GM19035 (cell line): ENCODE measurements at regions not wholly inside any gene's neighbourhood (a gene's known extent, or its start where the extent isn't known, plus 50 kb on each side); places are given as distances from the start of the nearest gene placed in this dataset.

ENCODE experiments used
- ATAC-seq: cut with Tn5 transposase; IDR thresholded peaks from one replicate; pipeline ENCODE4 v1.9.1; 2021; ENCODE audit not compliant: unreplicated experiment

DNA sequence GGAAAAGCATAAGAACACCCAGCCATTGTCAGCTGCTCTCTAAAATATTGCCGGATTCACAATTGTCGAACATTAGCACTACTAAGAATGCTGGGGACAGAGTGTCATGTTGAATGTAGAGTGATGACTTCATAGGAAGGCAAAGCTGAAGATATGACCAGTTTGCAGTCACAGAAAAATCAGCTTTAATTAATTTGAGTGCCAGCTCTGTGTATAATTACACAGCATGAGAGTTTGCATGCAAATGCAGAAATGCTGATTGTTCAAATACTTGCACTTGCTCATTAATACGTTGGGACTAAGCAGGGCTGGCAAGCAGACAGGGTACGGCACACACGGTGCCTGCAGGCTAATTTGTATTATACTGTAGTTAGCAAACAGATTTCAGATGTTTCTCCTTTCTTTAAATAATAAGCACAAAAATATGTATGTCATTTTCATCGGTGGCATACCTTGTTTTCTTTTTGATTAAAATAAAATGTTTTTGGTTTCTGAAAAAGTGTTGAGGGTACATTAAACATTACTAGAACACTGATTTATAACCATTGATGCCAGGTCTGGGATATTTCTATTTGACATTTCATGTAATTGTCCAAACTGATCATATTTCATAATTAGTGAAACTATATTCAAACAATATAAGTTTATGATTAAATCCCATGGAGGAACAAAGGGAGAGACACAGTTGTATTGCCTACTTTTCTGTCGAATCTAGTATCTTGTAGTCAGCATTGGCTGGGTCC lies 99.8 kb upstream of the ADGRL2 start:
- no peak for ATAC-seq

- ATAC-seq = no peak
These were observed 101.5 kb upstream of the ADGRL2 start for GRCh38 chr1:81699234-81699633.

- ATAC-seq = no peak
These were observed 105.0 kb upstream of the ADGRL2 start for GRCh38 chr1:81695741-81696140.

GRCh38 chr1:81693316-81693715 lies 107.4 kb upstream of the ADGRL2 start:
- ATAC-seq = no peak

DNA sequence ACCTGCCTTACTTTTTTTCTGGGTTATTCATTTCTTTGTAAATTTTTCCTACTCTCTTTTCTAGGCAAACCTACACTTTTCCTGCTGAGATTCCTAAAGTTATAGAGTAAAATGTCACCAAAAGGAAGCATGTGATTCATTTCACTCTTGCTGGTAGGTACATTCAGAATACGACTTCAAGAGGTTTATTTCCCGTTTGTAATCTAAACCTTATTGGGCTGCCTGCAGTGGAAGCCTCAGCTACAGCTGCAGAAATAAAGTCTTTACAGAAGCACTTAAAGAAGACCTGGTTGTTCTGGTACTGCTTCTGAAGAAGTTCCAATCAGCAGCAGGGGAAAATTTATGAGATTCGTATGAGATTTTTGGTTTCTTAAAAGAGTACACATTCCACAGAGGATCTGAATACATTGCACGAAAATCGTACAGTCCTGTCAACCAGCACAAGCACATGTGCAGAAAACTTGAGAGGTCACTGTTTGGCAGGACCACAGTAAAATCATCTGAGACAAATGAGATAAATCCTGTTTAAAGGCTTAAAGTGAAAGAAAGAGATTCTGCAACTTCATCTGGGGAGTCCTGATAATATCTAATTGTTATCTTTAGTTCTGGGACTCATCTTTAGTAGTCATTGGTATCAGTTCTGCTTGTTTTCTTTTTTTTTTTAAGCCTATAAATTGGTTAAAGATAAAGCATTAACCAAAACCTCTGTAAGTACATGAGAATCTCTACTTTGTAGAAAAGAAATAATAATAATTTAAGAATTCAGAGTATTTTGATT lies 109.9 kb upstream of the ADGRL2 start:
- no peak for ATAC-seq

- no peak for ATAC-seq
These were observed 111.2 kb upstream of the ADGRL2 start for GRCh38 chr1:81689531-81689941.

- ATAC-seq = no peak
These were observed 118.2 kb upstream of the ADGRL2 start for GRCh38 chr1:81682490-81682889.

DNA sequence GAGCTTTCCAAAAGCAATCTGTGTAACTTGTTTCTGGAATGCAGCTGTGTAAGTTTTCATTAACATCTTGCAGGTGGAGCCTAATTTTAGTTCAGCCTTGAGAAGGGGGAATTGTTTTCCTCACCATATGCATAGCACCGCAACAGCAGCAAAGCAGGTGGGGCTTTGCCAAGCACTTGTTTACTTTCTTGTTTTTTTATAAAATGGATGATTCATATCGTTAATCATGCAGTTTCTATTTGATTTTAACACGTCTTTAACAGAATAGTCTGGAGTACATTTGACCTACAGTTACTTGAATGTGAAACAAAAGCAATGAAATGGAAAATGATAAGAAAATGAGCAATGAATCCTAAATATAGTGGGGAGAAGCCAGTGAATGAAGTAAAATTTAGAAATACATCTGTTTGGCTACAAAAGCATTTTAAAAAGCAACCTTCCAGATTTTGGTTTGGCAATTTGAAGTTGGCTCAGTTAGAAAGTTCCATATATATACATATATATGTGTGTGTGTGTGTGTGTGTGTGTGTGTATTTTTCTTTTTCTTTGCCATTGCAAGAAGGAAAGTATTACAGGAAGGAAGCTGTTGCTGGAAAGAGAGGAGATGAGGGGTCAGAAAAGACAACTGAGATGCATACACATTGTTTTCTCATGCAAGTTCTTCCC lies 119.0 kb upstream of the ADGRL2 start:
- peak; percentile 62 for ATAC-seq

- ATAC-seq = peak; percentile 28
These were observed 119.6 kb upstream of the ADGRL2 start for GRCh38 chr1:81681114-81681513.

DNA sequence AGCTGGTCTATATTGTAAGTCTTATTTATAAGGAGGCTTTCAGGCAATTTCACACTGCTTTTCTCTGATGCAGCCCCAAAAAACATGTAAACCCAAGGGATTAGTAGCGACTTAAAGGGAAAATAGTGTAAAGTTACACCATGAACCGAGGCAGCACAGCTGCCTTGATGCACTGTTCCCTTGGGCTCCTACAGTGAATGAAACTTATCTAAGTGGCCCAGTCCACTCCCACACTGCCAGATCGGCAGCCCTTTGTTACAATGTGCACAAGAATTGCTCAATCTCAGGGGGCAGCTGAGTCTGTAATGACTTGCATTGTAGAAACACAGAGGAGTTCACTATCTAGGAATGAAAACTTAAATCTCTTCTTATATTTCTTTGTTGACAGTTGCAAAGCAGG lies 120.8 kb upstream of the ADGRL2 start:
- no peak for ATAC-seq

GRCh38 chr1:81678779-81679178 lies 122.0 kb upstream of the ADGRL2 start:
- no peak for ATAC-seq

DNA sequence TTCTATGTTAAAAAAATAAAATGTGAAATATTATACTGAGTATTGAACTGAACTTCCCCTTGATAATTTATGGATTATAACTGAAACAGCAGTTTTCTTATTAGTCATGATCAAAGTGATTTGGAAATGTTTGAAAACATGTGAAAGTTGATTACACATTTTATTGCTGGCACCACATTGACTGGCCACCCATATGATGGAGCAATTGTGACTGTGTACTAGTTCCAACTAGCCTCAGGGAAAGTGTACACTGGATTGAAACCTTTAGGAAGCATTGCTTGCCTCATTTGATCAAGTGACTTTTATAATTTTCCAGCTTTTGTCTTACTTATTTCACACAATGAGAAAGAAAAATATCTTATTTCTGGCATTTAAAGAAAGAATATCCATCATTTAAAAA lies 128.0 kb upstream of the ADGRL2 start:
- ATAC-seq = no peak

GRCh38 chr1:81671038-81671437 lies 129.7 kb upstream of the ADGRL2 start:
- no peak for ATAC-seq

DNA sequence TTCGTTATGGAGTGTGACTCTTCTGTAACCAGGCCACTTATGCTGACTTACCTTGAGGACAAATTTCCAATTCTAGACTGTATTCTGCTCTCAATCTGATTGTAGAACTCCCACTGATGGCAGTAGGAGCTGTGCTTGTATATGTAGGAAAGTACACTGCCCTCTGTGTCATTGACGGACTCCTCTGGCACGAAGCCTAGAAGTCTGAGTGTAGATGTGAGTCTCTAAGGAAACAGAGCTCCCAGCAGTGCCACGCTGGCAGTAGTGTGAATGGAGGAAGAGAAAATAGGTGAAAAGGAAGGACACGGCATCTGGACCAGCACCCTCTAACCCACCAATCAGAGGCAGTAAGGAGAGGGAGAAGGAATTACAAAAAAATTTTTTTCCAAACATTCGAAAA lies 130.4 kb upstream of the ADGRL2 start:
- no peak for ATAC-seq

GRCh38 chr1:81666586-81666985 lies 134.1 kb upstream of the ADGRL2 start:
- no peak for ATAC-seq

GRCh38 chr1:81664341-81664740 lies 136.4 kb upstream of the ADGRL2 start:
- no peak for ATAC-seq

DNA sequence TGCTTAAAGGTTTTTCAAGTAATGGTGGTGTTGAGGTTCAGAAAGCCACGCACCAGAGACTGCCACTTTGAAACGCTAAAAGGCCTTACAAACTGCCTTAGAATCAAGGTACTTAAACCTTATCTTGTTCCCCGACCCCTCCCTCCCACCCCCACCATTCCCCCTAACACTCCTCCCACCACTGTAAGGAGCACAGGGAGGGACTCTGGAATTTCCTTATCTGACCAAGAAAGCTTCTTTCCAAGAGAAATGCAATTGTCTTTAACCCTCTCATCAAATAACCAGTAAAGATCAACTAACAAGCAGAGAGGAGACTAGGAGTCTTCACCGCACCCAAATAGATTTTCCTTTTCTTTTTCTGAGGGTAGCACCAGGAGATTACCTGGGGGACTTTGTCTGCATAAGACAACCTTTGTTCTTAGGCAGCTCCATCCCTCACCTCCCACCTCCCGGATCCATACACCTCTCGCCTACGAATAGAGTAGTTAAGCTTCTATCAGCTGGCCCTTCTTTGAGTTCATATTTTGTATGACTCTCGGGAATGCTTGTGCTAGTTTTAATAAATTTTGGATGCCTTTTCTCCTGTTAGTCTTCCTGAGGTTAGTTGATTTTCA lies 137.7 kb upstream of the ADGRL2 start:
- ATAC-seq = no peak

DNA sequence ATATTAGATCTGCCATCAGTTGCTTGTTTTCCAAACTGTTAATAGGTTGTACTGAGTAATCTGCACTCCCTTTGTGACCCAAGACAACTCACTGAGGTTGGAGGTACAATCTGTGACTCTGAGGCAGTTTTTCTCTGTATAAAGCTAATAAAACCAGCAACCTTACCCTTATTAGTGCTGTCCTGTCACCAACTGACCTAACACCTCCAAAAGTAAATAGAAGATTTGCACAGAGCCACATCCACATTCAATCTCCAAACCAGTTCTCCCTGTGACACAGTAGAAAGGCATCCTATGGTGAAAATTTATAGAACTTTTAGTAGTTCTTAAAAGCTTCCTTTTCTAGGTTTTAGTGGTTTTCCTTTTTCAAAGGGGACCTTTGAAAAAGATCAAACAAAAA lies 140.4 kb upstream of the ADGRL2 start:
- ATAC-seq = no peak

- ATAC-seq = no peak
These were observed 146.1 kb upstream of the ADGRL2 start for GRCh38 chr1:81654657-81655056.

DNA sequence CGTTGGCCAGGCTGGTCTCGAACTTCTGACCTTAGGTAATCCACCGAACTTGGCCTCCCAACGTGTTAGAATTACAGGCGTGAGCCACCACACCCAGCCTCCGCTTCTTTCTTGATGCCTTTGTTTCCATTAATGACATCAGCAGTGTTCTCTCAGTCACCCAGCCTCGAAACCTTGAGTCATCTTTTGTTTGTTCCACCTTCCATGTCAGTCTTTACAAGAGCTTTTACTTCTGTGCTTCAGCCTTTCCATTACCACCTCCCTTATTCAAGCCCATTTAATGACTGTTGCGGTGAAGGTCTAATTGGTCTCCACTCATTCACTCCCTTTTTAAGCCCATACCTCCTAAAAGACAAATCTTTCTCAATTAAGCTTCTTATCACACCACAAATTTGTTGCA lies 146.6 kb upstream of the ADGRL2 start:
- ATAC-seq = no peak

DNA sequence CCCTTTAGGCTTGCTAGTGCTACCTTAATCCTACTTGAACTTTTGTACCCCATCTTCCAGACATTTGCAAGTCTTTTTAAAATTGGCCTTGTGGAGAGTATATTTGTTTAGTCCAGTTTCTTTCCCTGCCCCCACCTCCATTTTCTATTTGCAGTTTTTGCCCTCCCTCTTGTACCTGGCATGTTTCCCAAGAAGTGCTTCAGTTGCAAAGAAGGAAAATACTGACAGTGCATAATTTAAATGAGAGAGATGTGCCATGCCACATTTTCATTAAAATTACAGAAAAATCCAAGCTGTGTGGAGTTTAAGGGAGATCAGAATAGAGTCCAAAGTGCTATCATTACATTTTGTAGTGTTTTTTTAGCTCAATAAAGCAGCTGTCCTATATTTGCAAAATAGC lies 150.0 kb upstream of the ADGRL2 start:
- no peak for ATAC-seq

- ATAC-seq = no peak
These were observed 164.9 kb upstream of the ADGRL2 start for GRCh38 chr1:81635816-81636215.
